ENCODE measurements at regions not wholly inside any gene's neighbourhood (a gene's known extent, or its start where the extent isn't known, plus 50 kb on each side); places are given as distances from the start of the nearest gene placed in this dataset.

DNA sequence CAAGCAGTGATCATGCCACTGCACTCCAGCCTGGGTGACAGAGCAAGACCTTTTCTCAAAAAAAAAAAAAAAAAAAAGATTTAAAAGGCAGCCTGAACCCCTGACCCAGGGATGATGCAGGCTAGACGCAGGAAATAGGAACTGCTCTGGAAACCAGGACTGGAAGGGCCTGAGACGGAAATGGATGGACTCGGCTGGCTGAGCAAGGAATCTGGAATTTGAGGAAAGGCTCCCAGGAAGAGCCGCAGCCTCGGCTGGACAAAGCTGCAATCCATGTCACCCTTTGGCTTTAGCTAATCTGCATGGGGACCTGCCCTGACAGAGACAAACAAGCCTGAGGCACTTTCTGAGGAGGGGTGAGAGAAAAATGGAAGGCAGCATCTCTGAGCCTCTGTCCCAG lies 55.0 kb upstream of the DAPL1 start:
- Mint-ChIP-seq H3K9me3 (no peaks in the 10 kb centered on the region), H3K4me3 (no peak overlapping the region), H3K4me1 (peaks cover 82% of the 10 kb centered on the region), H3K27me3 (ENCODE audit: low read depth, poor library complexity) (peaks cover 9% of the 10 kb centered on the region), H3K27ac (no peak overlapping the region), H3K36me3 (ENCODE audit: low read depth) (no peaks in the 10 kb centered on the region)
- no peak for DNase-seq
- TF ChIP-seq, protein P1, sequence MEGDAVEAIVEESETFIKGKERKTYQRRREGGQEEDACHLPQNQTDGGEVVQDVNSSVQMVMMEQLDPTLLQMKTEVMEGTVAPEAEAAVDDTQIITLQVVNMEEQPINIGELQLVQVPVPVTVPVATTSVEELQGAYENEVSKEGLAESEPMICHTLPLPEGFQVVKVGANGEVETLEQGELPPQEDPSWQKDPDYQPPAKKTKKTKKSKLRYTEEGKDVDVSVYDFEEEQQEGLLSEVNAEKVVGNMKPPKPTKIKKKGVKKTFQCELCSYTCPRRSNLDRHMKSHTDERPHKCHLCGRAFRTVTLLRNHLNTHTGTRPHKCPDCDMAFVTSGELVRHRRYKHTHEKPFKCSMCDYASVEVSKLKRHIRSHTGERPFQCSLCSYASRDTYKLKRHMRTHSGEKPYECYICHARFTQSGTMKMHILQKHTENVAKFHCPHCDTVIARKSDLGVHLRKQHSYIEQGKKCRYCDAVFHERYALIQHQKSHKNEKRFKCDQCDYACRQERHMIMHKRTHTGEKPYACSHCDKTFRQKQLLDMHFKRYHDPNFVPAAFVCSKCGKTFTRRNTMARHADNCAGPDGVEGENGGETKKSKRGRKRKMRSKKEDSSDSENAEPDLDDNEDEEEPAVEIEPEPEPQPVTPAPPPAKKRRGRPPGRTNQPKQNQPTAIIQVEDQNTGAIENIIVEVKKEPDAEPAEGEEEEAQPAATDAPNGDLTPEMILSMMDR (IDR thresholded peaks at IDR 0.05), result no peak

DNA sequence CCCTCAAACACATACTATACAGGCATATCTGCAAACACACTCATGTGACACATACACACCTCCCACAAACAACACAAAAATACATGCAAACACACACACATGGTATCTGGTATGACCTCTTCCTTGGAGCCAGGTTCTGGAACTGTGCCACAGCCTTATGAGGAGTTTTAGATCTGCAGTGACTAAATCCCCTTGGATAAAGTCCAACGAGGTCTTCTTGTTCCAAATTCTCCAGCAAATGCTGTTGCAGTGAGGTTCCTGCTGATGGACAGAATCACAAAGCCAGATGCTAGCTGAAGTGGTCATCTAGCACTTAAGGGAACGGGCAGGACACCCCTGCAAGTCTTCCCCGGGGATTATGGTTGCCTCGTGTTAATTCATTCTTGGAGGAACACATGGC lies 54.5 kb upstream of the DAPL1 start:
- peaks cover 84% of the 10 kb centered on the region for H3K4me1 Mint-ChIP-seq
- DNase-seq, result no peak

DNA sequence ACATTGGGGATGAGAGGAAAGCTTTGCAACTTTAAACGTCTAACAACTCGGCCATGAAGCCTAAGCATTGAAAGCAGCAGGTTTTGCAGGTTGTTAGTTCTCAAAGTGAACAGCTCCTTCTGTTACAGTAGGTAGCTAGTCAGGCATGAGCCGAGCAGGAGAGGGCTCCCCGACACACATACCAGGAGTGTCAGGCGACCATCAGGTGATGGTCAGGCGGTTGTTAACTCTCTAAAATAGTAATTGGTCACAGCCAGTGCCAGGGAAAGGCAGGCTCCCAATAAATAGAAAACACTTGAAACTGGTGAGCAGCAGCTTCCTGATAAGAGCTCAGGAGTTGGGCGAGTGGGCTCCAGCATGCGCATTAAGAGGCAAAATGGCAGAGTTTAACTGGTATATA lies 53.5 kb upstream of the DAPL1 start:
- H3K9me3 Mint-ChIP-seq, result no peaks in the 10 kb centered on the region
- peaks cover 12% of the 10 kb centered on the region for H3K27me3 Mint-ChIP-seq (ENCODE audit: low read depth, poor library complexity)
- TF ChIP-seq, protein P1 (IDR thresholded peaks at IDR 0.05), result no peak
- no peak for DNase-seq
- H3K4me3 Mint-ChIP-seq, result no peak overlapping the region
- H3K4me1 Mint-ChIP-seq, result peaks cover 82% of the 10 kb centered on the region
- no peaks in the 10 kb centered on the region for H3K36me3 Mint-ChIP-seq (ENCODE audit: low read depth)
- H3K27ac Mint-ChIP-seq, result peak overlapping the region; percentile 76

More for the DNA sequence above, 54.5 kb upstream of the DAPL1 start:
- Mint-ChIP-seq H3K36me3 (ENCODE audit: low read depth) (no peaks in the 10 kb centered on the region), H3K4me3 (no peak overlapping the region), H3K9me3 (no peaks in the 10 kb centered on the region), H3K27me3 (ENCODE audit: low read depth, poor library complexity) (peaks cover 14% of the 10 kb centered on the region), H3K27ac (no peak overlapping the region)
- TF ChIP-seq, protein P1 (IDR thresholded peaks at IDR 0.05), result no peak

DNA sequence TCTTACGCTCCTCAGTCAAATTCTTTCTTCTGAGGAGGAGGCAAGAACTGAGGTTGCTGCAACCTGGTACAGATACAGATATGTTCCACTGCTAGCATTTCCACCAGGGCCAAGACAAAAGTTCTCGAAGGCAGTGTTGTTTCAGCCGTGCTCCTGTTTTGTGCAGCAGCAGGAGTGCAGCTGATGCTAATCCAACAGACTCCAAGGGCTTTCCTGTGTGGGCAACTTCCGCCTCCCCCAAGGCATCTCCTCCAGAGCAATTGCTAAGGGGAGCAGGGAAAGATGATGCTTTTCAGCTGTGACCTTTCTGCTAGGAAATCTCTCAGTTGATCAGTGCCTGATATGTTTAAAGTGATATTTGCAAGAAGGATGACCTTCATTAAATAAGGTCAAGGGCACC lies 52.6 kb upstream of the DAPL1 start:
- Mint-ChIP-seq H3K27me3 (ENCODE audit: low read depth, poor library complexity) (peaks cover 14% of the 10 kb centered on the region), H3K4me1 (peaks cover 78% of the 10 kb centered on the region)

DNA sequence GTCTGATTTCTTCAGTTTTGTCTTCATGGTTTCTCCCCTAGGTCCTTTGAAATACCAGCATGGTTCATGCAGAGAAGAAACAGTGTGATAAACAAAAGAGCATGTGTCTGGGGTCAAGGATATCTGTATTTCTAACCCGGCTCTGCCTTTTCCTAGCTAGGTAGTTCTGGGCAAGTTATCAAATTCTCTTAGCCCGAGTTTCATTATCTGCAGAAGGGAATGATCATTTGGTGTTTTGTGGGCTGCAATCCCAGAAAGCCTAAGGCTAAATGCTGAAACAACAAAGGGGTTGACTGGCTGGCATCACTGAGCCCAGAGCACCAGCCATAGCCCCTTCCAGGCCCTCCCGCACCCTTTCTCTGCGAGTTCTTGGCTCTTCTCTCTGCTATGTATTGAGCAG lies 51.7 kb upstream of the DAPL1 start:
- DNase-seq, result no peak
- H3K36me3 Mint-ChIP-seq (ENCODE audit: low read depth), result no peaks in the 10 kb centered on the region
- TF ChIP-seq, protein P1 (IDR thresholded peaks at IDR 0.05), result no peak
- peaks cover 69% of the 10 kb centered on the region for H3K4me1 Mint-ChIP-seq
- peaks cover 16% of the 10 kb centered on the region for H3K27me3 Mint-ChIP-seq (ENCODE audit: low read depth, poor library complexity)
- no peak overlapping the region for H3K4me3 Mint-ChIP-seq
- H3K9me3 Mint-ChIP-seq, result no peaks in the 10 kb centered on the region
- H3K27ac Mint-ChIP-seq, result no peak overlapping the region

More for the DNA sequence above, 52.6 kb upstream of the DAPL1 start:
- no peak overlapping the region for H3K4me3 Mint-ChIP-seq
- H3K9me3 Mint-ChIP-seq, result no peaks in the 10 kb centered on the region
- no peak for DNase-seq
- H3K36me3 Mint-ChIP-seq (ENCODE audit: low read depth), result no peaks in the 10 kb centered on the region
- TF ChIP-seq, protein P1 (IDR thresholded peaks at IDR 0.05), result no peak
- peak overlapping the region; percentile 37 for H3K27ac Mint-ChIP-seq

DNA sequence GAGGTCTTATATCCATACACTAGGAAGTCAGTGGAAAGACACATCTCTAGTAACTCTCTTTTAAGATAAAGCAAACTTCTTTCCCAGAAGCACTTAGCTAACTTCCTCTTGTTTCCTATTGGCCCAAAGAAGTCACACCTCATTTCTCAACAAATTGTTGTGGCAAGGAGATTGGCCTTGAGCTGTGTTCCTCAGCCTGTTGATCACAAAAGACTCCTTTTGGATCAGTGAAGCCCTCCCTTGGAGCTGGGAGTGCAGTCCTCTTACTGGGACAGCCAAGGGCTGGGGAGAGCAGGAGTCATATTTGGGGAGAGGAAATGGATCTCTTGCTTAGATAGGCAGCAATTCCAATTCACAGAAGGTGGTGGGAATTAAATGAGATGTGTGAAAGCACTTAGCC lies 51.2 kb upstream of the DAPL1 start:
- Mint-ChIP-seq H3K36me3 (ENCODE audit: low read depth) (no peaks in the 10 kb centered on the region), H3K27ac (no peak overlapping the region), H3K4me3 (no peak overlapping the region), H3K4me1 (peaks cover 65% of the 10 kb centered on the region), H3K9me3 (no peaks in the 10 kb centered on the region), H3K27me3 (ENCODE audit: low read depth, poor library complexity) (peaks cover 16% of the 10 kb centered on the region)
- no peak for DNase-seq
- TF ChIP-seq, protein P1 (IDR thresholded peaks at IDR 0.05), result no peak

All from nephron progenitor cell (in vitro differentiated cells).